ENCODE measurements at regions not wholly inside any gene's neighbourhood (a gene's known extent, or its start where the extent isn't known, plus 50 kb on each side); places are given as distances from the start of the nearest gene placed in this dataset.
"Not testable (repeated sequence)": the region's sequence is repeated elsewhere in the genome, so short reads cannot be mapped to it uniquely, and the experiment has no call there.

- DNase-seq (ENCODE audit: extremely low read depth, low read depth), result not testable (repeated sequence)
Measured at GRCh38 chrX:89350024-89350423, 571.7 kb upstream of the TGIF2LX start.

GRCh38 chrX:89369904-89370303, 551.8 kb upstream of the TGIF2LX start:
- not testable (repeated sequence) for DNase-seq (ENCODE audit: extremely low read depth, low read depth)

GRCh38 chrX:89393004-89393403, 528.7 kb upstream of the TGIF2LX start:
- not testable (repeated sequence) for DNase-seq (ENCODE audit: extremely low read depth, low read depth)

GRCh38 chrX:89402818-89403217, 518.9 kb upstream of the TGIF2LX start:
- DNase-seq (ENCODE audit: extremely low read depth, low read depth), result not testable (repeated sequence)

- DNase-seq (ENCODE audit: extremely low read depth, low read depth), result peak; percentile 0
Measured at GRCh38 chrX:89405148-89405547, 516.6 kb upstream of the TGIF2LX start.

- not testable (repeated sequence) for DNase-seq (ENCODE audit: extremely low read depth, low read depth)
Measured at GRCh38 chrX:89416930-89417329, 504.8 kb upstream of the TGIF2LX start.

GRCh38 chrX:89432652-89433231, 489.0 kb upstream of the TGIF2LX start:
- DNase-seq (ENCODE audit: extremely low read depth, low read depth), result not testable (repeated sequence)

Small RNA genes lying in the stretch of these regions (small RNA-seq; reads per million reads assigned to genes)
- gene SRIP2, result 0 reads per million in 2 experiments
